H1 (cell line): ENCODE measurements at regions not wholly inside any gene's neighbourhood (a gene's known extent, or its start where the extent isn't known, plus 50 kb on each side); places are given as distances from the start of the nearest gene placed in this dataset.

Experiments
- CTCF ChIA-PET: fragments of 300-600 bp; sonication (Branson Sonifier 250); formaldehyde crosslinking; loops from one replicate; lab custom pipeline; 2021; ENCODE audit not compliant: partially characterized antibody; lab: Charles Lee
- POLR2A ChIA-PET: fragments of 300-600 bp; sonication (Branson Sonifier 250); formaldehyde crosslinking; loops from one replicate; lab custom pipeline; 2021; ENCODE audit warnings: inconsistent platforms; ENCODE audit not compliant: partially characterized antibody; lab: Charles Lee
- DNase-seq, 2 experiments: peaks; one replicate each; pipeline versions ENCODE4 v3.0.0 to v3.0.0-alpha.2; 2010 to 2022; ENCODE audit warnings: low spot score in 2 of 2, low read depth in 1 of 2, mixed read lengths in 1 of 2
- FAIRE-seq: peaks from 2 replicates; lab custom pipeline; 2011; peaks lifted over from hg19 to GRCh38; lab: Jason Lieb, UNC
- H2AFZ ChIP-seq: 2 replicates; pipeline ENCODE4 v1.8.1; 2012; ENCODE audit warnings: low read length, inconsistent platforms
- H2AK5ac ChIP-seq: 2 replicates; pipeline ENCODE4 v1.6.1; 2013; ENCODE audit warnings: low read depth, low read length
- H2BK120ac ChIP-seq: replicated peaks from 2 replicates; pipeline ENCODE3; 2013; ENCODE audit warnings: low read depth, low read length, inconsistent platforms
- H2BK12ac ChIP-seq: 2 replicates; pipeline ENCODE4 v1.6.1; 2013; ENCODE audit warnings: low read depth, low read length
- H2BK15ac ChIP-seq: 2 replicates; pipeline ENCODE4 v1.6.1; 2013; ENCODE audit warnings: low read length
- H2BK20ac ChIP-seq: 2 replicates; pipeline ENCODE4 v1.6.1; 2013; ENCODE audit warnings: low read length
- H2BK5ac ChIP-seq: 2 replicates; pipeline ENCODE4 v1.6.1; 2013; ENCODE audit warnings: low read depth, low read length
- H3K14ac ChIP-seq: 2 replicates; pipeline ENCODE4 v1.6.1; 2013; ENCODE audit warnings: inconsistent platforms; ENCODE audit not compliant: insufficient read length
- H3K18ac ChIP-seq: 2 replicates; pipeline ENCODE4 v1.6.1; 2013; ENCODE audit warnings: low read length; ENCODE audit errors: extremely low read depth
- H3K23ac ChIP-seq: 2 replicates; pipeline ENCODE4 v1.6.1; 2013; ENCODE audit warnings: inconsistent platforms; ENCODE audit not compliant: insufficient read length
- H3K23me2 ChIP-seq: 2 replicates; pipeline ENCODE4 v1.6.1; 2013; ENCODE audit warnings: low read depth, low read length
- H3K27ac ChIP-seq: 2 replicates; pipeline ENCODE4 v1.6.1; 2011; ENCODE audit warnings: low read depth, low read length, inconsistent platforms
- H3K27me3 ChIP-seq, 4 experiments: replicated peaks in 1 of 4; 1 replicate in 1 of 4; 2 replicates in 3 of 4; pipeline versions ENCODE4 v1.6.1 to v1.8.1; 2011 to 2013; ENCODE audit warnings: low read length in 3 of 4, mild to moderate bottlenecking in 3 of 4, inconsistent platforms in 2 of 4, mixed read lengths in 2 of 4, moderate library complexity in 1 of 4; ENCODE audit not compliant: control insufficient read depth in 3 of 4, insufficient read depth in 3 of 4; ENCODE audit errors: extremely low read depth in 1 of 4
- H3K36me3 ChIP-seq, 4 experiments: 2 replicates each; pipeline versions ENCODE4 v1.6.1 to v1.8.1; 2011 to 2013; ENCODE audit warnings: mild to moderate bottlenecking in 4 of 4, low read length in 3 of 4, moderate library complexity in 2 of 4, control low read depth in 1 of 4, inconsistent platforms in 1 of 4; ENCODE audit not compliant: insufficient read depth in 4 of 4, control insufficient read depth in 2 of 4
- H3K4ac ChIP-seq: replicated peaks from 2 replicates; pipeline ENCODE3; 2013; ENCODE audit warnings: low read length, low read depth, mixed read lengths, inconsistent platforms; ENCODE audit not compliant: insufficient read length
- H3K4me1 ChIP-seq, 4 experiments: replicated peaks in 1 of 4; 1 replicate in 1 of 4; 2 replicates in 3 of 4; pipeline versions ENCODE4 v1.6.1 to v1.8.1; 2011 to 2013; ENCODE audit warnings: low read length in 3 of 4, inconsistent platforms in 2 of 4, mixed read lengths in 1 of 4; ENCODE audit not compliant: insufficient read depth in 4 of 4, control insufficient read depth in 3 of 4
- H3K4me2 ChIP-seq, 2 experiments: 2 replicates each; pipeline versions ENCODE4 v1.6.1 to v1.8.1; 2011 to 2013; ENCODE audit warnings: low read depth in 2 of 2, low read length in 2 of 2, control low read depth in 1 of 2, inconsistent platforms in 1 of 2, mild to moderate bottlenecking in 1 of 2; ENCODE audit not compliant: insufficient read depth in 1 of 2
- H3K4me3 ChIP-seq, 4 experiments: fragments of 200-600, 300-600 bp in 1 of 4; sonication (generic), shearing (Covaris generic), sonication (Bioruptor Twin) in 1 of 4; 2 replicates each; pipeline versions ENCODE4 v1.5.1 to v1.8.1; 2011 to 2016; ENCODE audit warnings: low read length in 4 of 4, low read depth in 3 of 4, control low read depth in 2 of 4, inconsistent platforms in 2 of 4, mild to moderate bottlenecking in 2 of 4, mixed read lengths in 1 of 4, moderate library complexity in 1 of 4; ENCODE audit not compliant: insufficient read depth in 2 of 4; ENCODE audit errors: extremely low read depth in 1 of 4
- H3K56ac ChIP-seq: replicated peaks from 2 replicates; pipeline ENCODE3; 2013; ENCODE audit warnings: low read depth, mild to moderate bottlenecking, mixed read lengths, low read length, inconsistent platforms; ENCODE audit not compliant: insufficient read length
- H3K79me1 ChIP-seq: 2 replicates; pipeline ENCODE4 v1.6.1; 2013; ENCODE audit warnings: low read depth, low read length, control low read depth
- H3K79me2 ChIP-seq, 2 experiments: 2 replicates each; pipeline versions ENCODE4 v1.6.1 to v1.8.1; 2012 to 2013; ENCODE audit warnings: low read length in 2 of 2, mild to moderate bottlenecking in 2 of 2, inconsistent platforms in 1 of 2; ENCODE audit not compliant: insufficient read depth in 2 of 2, control insufficient read depth in 1 of 2
- H3K9ac ChIP-seq, 4 experiments: replicated peaks in 1 of 4; 1 replicate in 1 of 4; 2 replicates in 3 of 4; pipeline versions ENCODE4 v1.6.1 to v1.8.1; 2011 to 2013; ENCODE audit warnings: low read depth in 3 of 4, low read length in 3 of 4, control low read depth in 2 of 4, mild to moderate bottlenecking in 2 of 4, moderate library complexity in 2 of 4, inconsistent platforms in 1 of 4; ENCODE audit errors: extremely low read depth in 1 of 4
- H3K9me3 ChIP-seq, 2 experiments: 2 replicates each; pipeline versions ENCODE4 v1.6.1 to v1.8.1; 2012 to 2013; ENCODE audit warnings: mild to moderate bottlenecking in 2 of 2, moderate library complexity in 2 of 2, control low read depth in 1 of 2, inconsistent platforms in 1 of 2, low read depth in 1 of 2, low read length in 1 of 2, mixed read lengths in 1 of 2; ENCODE audit not compliant: insufficient read depth in 2 of 2
- H4K20me1 ChIP-seq, 2 experiments: replicated peaks in 1 of 2; 2 replicates each; pipeline versions ENCODE3 to v1.8.1; 2011 to 2013; ENCODE audit warnings: inconsistent platforms in 2 of 2, low read length in 2 of 2, mild to moderate bottlenecking in 1 of 2; ENCODE audit not compliant: insufficient read depth in 2 of 2, control insufficient read depth in 1 of 2
- H4K5ac ChIP-seq: 2 replicates; pipeline ENCODE4 v1.6.1; 2013; ENCODE audit warnings: low read length, low read depth, mixed read lengths, inconsistent platforms; ENCODE audit not compliant: insufficient read length
- H4K8ac ChIP-seq: 2 replicates; pipeline ENCODE4 v1.8.0; 2013; ENCODE audit warnings: mild to moderate bottlenecking, moderate library complexity, low read length, inconsistent platforms; ENCODE audit not compliant: insufficient read depth; ENCODE audit errors: extremely low read depth
- H4K91ac ChIP-seq: replicated peaks from 2 replicates; pipeline ENCODE3; 2013; ENCODE audit warnings: low read length, mixed read lengths, inconsistent platforms; ENCODE audit not compliant: insufficient read length
- BCL11A ChIP-seq, 2 experiments: IDR thresholded peaks; one replicate each; pipeline ENCODE4 v1.6.1; 2011; ENCODE audit warnings: low read depth in 2 of 2, low read length in 2 of 2, mild to moderate bottlenecking in 2 of 2
- CHD2 ChIP-seq: IDR thresholded peaks from 2 replicates; pipeline ENCODE4 v1.6.1; 2012; ENCODE audit warnings: low read length, improper control_type of control experiment
- CTCF ChIP-seq, 3 experiments: IDR thresholded peaks; 1 replicate in 2 of 3; 2 replicates in 1 of 3; pipeline versions ENCODE4 v1.5.1 to v1.6.1; 2011; ENCODE audit warnings: low read length in 3 of 3, mild to moderate bottlenecking in 3 of 3, inconsistent platforms in 2 of 3, low read depth in 1 of 3, moderate library complexity in 1 of 3; ENCODE audit not compliant: insufficient read depth in 1 of 3; ENCODE audit errors: control extremely low read depth in 1 of 3
- EP300 ChIP-seq, 2 experiments: IDR thresholded peaks; 1 replicate in 1 of 2; 2 replicates in 1 of 2; pipeline ENCODE4 v1.6.1; 2011 to 2012; ENCODE audit warnings: low read depth in 2 of 2, low read length in 2 of 2, mild to moderate bottlenecking in 2 of 2, borderline replicate concordance in 1 of 2, inconsistent platforms in 1 of 2, moderate library complexity in 1 of 2
- FOSL1 ChIP-seq: IDR thresholded peaks from 2 replicates; pipeline ENCODE4 v1.6.1; 2011; ENCODE audit warnings: mild to moderate bottlenecking, low read depth, low read length, moderate library complexity; ENCODE audit not compliant: insufficient read depth
- GABPA ChIP-seq: IDR thresholded peaks from 2 replicates; pipeline ENCODE4 v1.6.1; 2011; ENCODE audit warnings: mild to moderate bottlenecking, low read length, moderate library complexity, borderline replicate concordance; ENCODE audit not compliant: insufficient read depth
- NANOG ChIP-seq: IDR thresholded peaks from 2 replicates; pipeline ENCODE4 v1.6.1; 2011; ENCODE audit warnings: low read length, low read depth, mild to moderate bottlenecking, inconsistent platforms; ENCODE audit not compliant: insufficient read depth, poor library complexity, severe bottlenecking
- RAD21 ChIP-seq, 2 experiments: IDR thresholded peaks in 1 of 2; conservative IDR thresholded peaks in 1 of 2; 2 replicates each; pipeline ENCODE4 v1.6.1; 2011; ENCODE audit warnings: low read depth in 2 of 2, low read length in 2 of 2, improper control_type of control experiment in 1 of 2, inconsistent platforms in 1 of 2, mild to moderate bottlenecking in 1 of 2, moderate library complexity in 1 of 2
- SP4 ChIP-seq: IDR thresholded peaks from 2 replicates; pipeline ENCODE4 v1.6.1; 2012; ENCODE audit warnings: low read length, inconsistent platforms
- TAF1 ChIP-seq: IDR thresholded peaks from 2 replicates; pipeline ENCODE4 v1.6.1; 2011; ENCODE audit warnings: mild to moderate bottlenecking, low read depth, low read length
- TAF7 ChIP-seq: optimal IDR thresholded peaks from 2 replicates; pipeline ENCODE3; 2011; ENCODE audit warnings: low read depth, mild to moderate bottlenecking, inconsistent platforms, low read length, moderate library complexity, borderline replicate concordance
- TCF12 ChIP-seq: IDR thresholded peaks from 2 replicates; pipeline ENCODE4 v1.6.1; 2011; ENCODE audit warnings: low read depth, mild to moderate bottlenecking, low read length

- H3K27ac ChIP-seq: no peak overlapping the region
- H4K8ac ChIP-seq: no peak overlapping the region
- H4K91ac ChIP-seq: no peak overlapping the region
- 0 out of 4 replicates have a peak, but pooled peaks cover 0 to 3% of the 10 kb centered on the region in 2 experiments for H3K9me3 ChIP-seq
- no peak overlapping the region for H3K4ac ChIP-seq
- ChIA-PET POLR2A (no interaction called here), CTCF (interaction anchor here (1.5 kb wide), 1 partner anchor 10 kb away, joined by 3 read pairs; no protein-coding TSS in a partner anchor)
- H3K23me2 ChIP-seq: no peaks in the 10 kb centered on the region
- no peak overlapping the region for H2BK5ac ChIP-seq
- no peaks in the 10 kb centered on the region for H3K27me3 ChIP-seq
- no peak for FAIRE-seq
- no peaks in the 10 kb centered on the region for H3K36me3 ChIP-seq
- H3K4me3 ChIP-seq: no peak overlapping the region
- no peaks in the 10 kb centered on the region for H3K4me1 ChIP-seq
- no peak overlapping the region for H2BK120ac ChIP-seq
- H3K9ac ChIP-seq: no peak overlapping the region
- no peaks in the 10 kb centered on the region for H3K79me1 ChIP-seq
- H4K20me1 ChIP-seq: no peaks in the 10 kb centered on the region
- H2BK15ac ChIP-seq: no peak overlapping the region
- no peak overlapping the region for H2AK5ac ChIP-seq
- no peaks in the 10 kb centered on the region for H3K79me2 ChIP-seq
- H2BK20ac ChIP-seq: no peak overlapping the region
- DNase-seq: no peak
- no peak overlapping the region for H2BK12ac ChIP-seq
- H3K56ac ChIP-seq: no peak overlapping the region
- H2AFZ ChIP-seq: peak overlapping the region; percentile 88; the same call in 1 of the 2 replicates
- no peak overlapping the region for H3K14ac ChIP-seq
- H3K23ac ChIP-seq: no peak overlapping the region
- no peak overlapping the region for H3K4me2 ChIP-seq
- H4K5ac ChIP-seq: no peak overlapping the region
- no peak overlapping the region for H3K18ac ChIP-seq
- no peak for TF ChIP-seq NANOG
- TF ChIP-seq EP300 (IDR thresholded peaks at IDR 0.05; ENCODE audit: borderline replicate concordance in 1 of 2, low read depth in 2 of 2, low read length in 2 of 2): no peak
- no peak for TF ChIP-seq CHD2
- no peak for TF ChIP-seq FOSL1
- peak in 1 of 2 experiments; percentile 4; a peak in 1 of 4 replicates for TF ChIP-seq RAD21 (IDR thresholded peaks at IDR 0.05 in 1 of 2, conservative IDR thresholded peaks at IDR 0.05 in 1 of 2; ENCODE audit: low read depth in 2 of 2, low read length in 2 of 2)
- TF ChIP-seq TAF7: no peak
- TF ChIP-seq TAF1: no peak
- peak in 1 of 3 experiments; percentile 7; a peak in 1 of 4 replicates for TF ChIP-seq CTCF (IDR thresholded peaks at IDR 0.05; ENCODE audit: control extremely low read depth in 1 of 3, insufficient read depth in 1 of 3, low read depth in 1 of 3, low read length in 3 of 3)
- TF ChIP-seq GABPA: no peak
- TF ChIP-seq BCL11A (IDR thresholded peaks at IDR 0.05; ENCODE audit: low read depth in 2 of 2, low read length in 2 of 2): no peak
- TF ChIP-seq SP4: no peak
- no peak for TF ChIP-seq TCF12
Measured at GRCh38 chr18:1499265-1499664, 594.6 kb downstream of the ADCYAP1 start.
